Right lobe of liver (tissue), 4 donors: ENCODE measurements at regions not wholly inside any gene's neighbourhood (a gene's known extent, or its start where the extent isn't known, plus 50 kb on each side); places are given as distances from the start of the nearest gene placed in this dataset.

Experiments used
- POLR2A ChIP-seq: fragments of 450-650 bp; IDR thresholded peaks from one replicate; pipeline ENCODE4 v1.6.1; 2017; ENCODE audit warnings: antibody characterized with exemption, mild to moderate bottlenecking
- TF ChIP-seq, protein P1 (sequence below), 4 donors: fragments of 200-600 bp in 3 of 4; fragments of 450-650 bp in 1 of 4; IDR thresholded peaks; one replicate each; pipeline versions ENCODE4 v1.5.1 to v1.8.0; 2016 to 2022; ENCODE audit warnings: antibody characterized with exemption in 4 of 4, mild to moderate bottlenecking in 2 of 4
- donor health status: DM: no; HTN: no; CAD: no.
- donor health status: DM: no; HTN: no; CAD: no.
- donor health status: DM: no; HTN: yes; CAD: no.

DNA sequence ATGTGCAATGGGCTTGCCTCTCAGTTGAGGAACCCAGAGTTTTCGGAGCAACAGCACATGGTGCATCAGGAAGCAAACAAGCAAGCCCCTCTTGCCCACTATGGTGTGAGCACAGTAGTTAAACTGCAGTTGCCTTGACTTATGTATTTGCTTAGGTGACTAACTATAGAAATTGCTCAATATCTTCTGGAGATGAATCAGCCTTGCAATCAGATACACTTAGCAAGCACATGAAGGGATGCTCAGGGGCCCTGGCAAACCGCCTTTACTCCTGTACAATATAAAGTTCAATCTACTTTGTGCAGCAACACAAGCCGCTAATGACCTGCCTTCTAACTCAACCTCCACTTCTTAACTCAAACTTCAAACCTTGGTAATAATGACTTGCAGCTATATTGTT is 581.7 kb upstream of the RIOK2 start:
- TF ChIP-seq, protein P1, sequence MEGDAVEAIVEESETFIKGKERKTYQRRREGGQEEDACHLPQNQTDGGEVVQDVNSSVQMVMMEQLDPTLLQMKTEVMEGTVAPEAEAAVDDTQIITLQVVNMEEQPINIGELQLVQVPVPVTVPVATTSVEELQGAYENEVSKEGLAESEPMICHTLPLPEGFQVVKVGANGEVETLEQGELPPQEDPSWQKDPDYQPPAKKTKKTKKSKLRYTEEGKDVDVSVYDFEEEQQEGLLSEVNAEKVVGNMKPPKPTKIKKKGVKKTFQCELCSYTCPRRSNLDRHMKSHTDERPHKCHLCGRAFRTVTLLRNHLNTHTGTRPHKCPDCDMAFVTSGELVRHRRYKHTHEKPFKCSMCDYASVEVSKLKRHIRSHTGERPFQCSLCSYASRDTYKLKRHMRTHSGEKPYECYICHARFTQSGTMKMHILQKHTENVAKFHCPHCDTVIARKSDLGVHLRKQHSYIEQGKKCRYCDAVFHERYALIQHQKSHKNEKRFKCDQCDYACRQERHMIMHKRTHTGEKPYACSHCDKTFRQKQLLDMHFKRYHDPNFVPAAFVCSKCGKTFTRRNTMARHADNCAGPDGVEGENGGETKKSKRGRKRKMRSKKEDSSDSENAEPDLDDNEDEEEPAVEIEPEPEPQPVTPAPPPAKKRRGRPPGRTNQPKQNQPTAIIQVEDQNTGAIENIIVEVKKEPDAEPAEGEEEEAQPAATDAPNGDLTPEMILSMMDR (IDR thresholded peaks at IDR 0.05) = no peak
- no peak for TF ChIP-seq POLR2A
